AG04450 (cell line): ENCODE measurements at regions not wholly inside any gene's neighbourhood (a gene's known extent, or its start where the extent isn't known, plus 50 kb on each side); places are given as distances from the start of the nearest gene placed in this dataset.

Experiments used
- CTCF ChIA-PET: fragments of 300-600, 350-600 bp; formaldehyde crosslinking; extraction: SDS; loops from one replicate; lab custom pipeline; 2022; ENCODE audit warnings: antibody characterized with exemption, inconsistent platforms; lab: Charles Lee
- POLR2A ChIA-PET: fragments of 350-600 bp; formaldehyde crosslinking; extraction: SDS; loops from one replicate; lab custom pipeline; 2021; ENCODE audit warnings: antibody characterized with exemption, inconsistent platforms; lab: Yijun Ruan, JAX
- DNase-seq: peaks from one replicate; pipeline ENCODE4 v3.0.0-alpha.2; 2011; ENCODE audit warnings: low read depth, low spot score
- H3K27ac ChIP-seq: one replicate; pipeline ENCODE4 v1.5.1; 2012; ENCODE audit warnings: low read depth, low read length, control low read depth
- H3K27me3 ChIP-seq: one replicate; pipeline ENCODE4 v1.6.0; 2012; ENCODE audit warnings: low read length; ENCODE audit not compliant: control insufficient read depth, insufficient read depth
- H3K4me3 ChIP-seq: 2 replicates; pipeline ENCODE4 v1.5.1; 2011; ENCODE audit warnings: mild to moderate bottlenecking, low read depth, low read length, control low read depth
- H3K9me3 ChIP-seq: 2 replicates; pipeline ENCODE4 v1.5.1; 2012; ENCODE audit warnings: low read length; ENCODE audit not compliant: control insufficient read depth, insufficient read depth
- CTCF ChIP-seq: IDR thresholded peaks from 2 replicates; pipeline ENCODE4 v1.5.1; 2011; ENCODE audit warnings: low read depth, low read length, control low read depth, inconsistent platforms

DNA sequence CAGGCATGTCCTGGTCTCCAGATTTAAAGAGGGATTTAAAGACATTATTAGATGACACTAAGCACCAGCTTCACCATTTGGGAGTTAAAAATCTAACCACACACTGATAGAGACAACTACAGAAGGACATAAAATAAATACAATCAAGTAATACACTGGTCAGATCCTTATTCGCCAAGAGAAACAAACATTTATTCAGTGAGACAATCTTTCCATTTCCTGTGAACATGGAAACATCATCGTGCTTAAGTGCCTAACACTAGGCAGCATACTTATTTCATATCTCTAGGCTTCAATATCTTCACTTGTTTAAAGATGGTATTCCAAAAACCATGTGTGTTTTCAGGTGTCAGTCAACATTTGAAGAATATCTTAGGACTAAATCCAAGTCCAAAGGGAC lies 103.6 kb downstream of the AREG start:
- TF ChIP-seq CTCF, result no peak
- no peaks in the 10 kb centered on the region for H3K27me3 ChIP-seq
- ChIA-PET POLR2A (no interaction called here), CTCF (interaction anchor here (1.6 kb wide), 1 partner anchor 228 kb away, joined by 3 read pairs; no protein-coding TSS in a partner anchor)
- DNase-seq, result no peak
- H3K27ac ChIP-seq, result no peak overlapping the region
- no peak overlapping the region for H3K4me3 ChIP-seq
- no peaks in the 10 kb centered on the region for H3K9me3 ChIP-seq

DNA sequence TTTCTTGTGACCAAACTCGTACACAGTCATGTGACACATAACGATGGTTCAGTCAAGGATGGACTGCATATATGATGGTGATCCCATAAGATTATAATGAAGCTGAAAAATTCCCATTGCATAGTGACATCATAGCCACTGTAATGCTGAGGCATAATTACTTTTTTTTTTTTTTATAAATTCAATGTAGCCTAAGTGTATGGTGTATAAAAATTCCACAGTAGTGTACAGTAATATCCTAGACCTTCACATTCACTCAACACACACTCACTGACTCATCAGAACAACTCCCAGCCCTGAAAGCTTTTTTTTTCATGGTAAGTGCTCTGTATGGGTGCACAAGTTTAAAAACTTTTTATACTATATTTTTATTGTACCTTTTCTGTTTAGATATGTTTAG lies 105.0 kb downstream of the AREG start:
- ChIA-PET POLR2A (interaction anchor here (0.7 kb wide), 1 partner anchor 257 kb away, joined by 3 read pairs; no protein-coding TSS in a partner anchor), CTCF (interaction anchor here (0.5 to 1.0 kb wide), 3 partner anchors 33 to 173 kb away, joined by 4 to 5 read pairs (median 4); no protein-coding TSS in a partner anchor)
- peak; percentile 32 for DNase-seq
- H3K27ac ChIP-seq, result no peak overlapping the region
- no peaks in the 10 kb centered on the region for H3K27me3 ChIP-seq
- no peak overlapping the region for H3K4me3 ChIP-seq
- no peaks in the 10 kb centered on the region for H3K9me3 ChIP-seq
- no peak for TF ChIP-seq CTCF

GRCh38 chr4:74555231-74555630 lies 110.3 kb downstream of the AREG start:
- ChIA-PET POLR2A (no interaction called here), CTCF (no interaction called here)
- DNase-seq, result peak; percentile 21
- no peak overlapping the region for H3K27ac ChIP-seq
- TF ChIP-seq CTCF, result no peak
- H3K9me3 ChIP-seq, result no peaks in the 10 kb centered on the region
- H3K27me3 ChIP-seq, result no peaks in the 10 kb centered on the region
- H3K4me3 ChIP-seq, result no peak overlapping the region

GRCh38 chr4:74555843-74556242 lies 110.9 kb downstream of the AREG start:
- no peak for DNase-seq
- Histone ChIP-seq H3K4me3 (no peak overlapping the region), H3K9me3 (no peaks in the 10 kb centered on the region), H3K27ac (no peak overlapping the region), H3K27me3 (no peaks in the 10 kb centered on the region)
- no peak for TF ChIP-seq CTCF
- CTCF ChIA-PET, result no interaction called here
- POLR2A ChIA-PET, result no interaction called here

DNA sequence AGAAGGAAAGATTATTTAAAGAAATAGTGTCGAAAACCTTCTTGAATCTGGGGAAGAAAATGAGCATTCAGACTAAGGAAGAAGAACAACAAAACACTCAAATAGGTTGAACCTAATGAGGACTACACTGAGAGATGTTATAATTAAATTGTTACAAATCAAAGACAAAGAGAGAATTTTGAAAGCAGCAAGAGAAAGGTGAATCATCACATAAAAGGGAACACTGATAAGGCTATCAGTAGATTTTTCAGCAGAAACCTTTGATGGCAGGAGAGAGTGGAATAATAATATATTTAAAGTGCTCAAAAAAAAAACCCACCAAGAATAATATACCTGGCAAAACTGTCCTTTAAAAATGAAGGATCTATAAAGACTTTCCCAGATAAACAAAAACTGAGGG lies 114.9 kb downstream of the AREG start:
- ChIA-PET CTCF (no interaction called here), POLR2A (no interaction called here)
- no peak for DNase-seq
- Histone ChIP-seq H3K4me3 (no peak overlapping the region), H3K27me3 (no peaks in the 10 kb centered on the region), H3K9me3 (no peaks in the 10 kb centered on the region), H3K27ac (no peak overlapping the region)
- no peak for TF ChIP-seq CTCF
